ENCODE measurements at regions not wholly inside any gene's neighbourhood (a gene's known extent, or its start where the extent isn't known, plus 50 kb on each side); places are given as distances from the start of the nearest gene placed in this dataset.

DNA sequence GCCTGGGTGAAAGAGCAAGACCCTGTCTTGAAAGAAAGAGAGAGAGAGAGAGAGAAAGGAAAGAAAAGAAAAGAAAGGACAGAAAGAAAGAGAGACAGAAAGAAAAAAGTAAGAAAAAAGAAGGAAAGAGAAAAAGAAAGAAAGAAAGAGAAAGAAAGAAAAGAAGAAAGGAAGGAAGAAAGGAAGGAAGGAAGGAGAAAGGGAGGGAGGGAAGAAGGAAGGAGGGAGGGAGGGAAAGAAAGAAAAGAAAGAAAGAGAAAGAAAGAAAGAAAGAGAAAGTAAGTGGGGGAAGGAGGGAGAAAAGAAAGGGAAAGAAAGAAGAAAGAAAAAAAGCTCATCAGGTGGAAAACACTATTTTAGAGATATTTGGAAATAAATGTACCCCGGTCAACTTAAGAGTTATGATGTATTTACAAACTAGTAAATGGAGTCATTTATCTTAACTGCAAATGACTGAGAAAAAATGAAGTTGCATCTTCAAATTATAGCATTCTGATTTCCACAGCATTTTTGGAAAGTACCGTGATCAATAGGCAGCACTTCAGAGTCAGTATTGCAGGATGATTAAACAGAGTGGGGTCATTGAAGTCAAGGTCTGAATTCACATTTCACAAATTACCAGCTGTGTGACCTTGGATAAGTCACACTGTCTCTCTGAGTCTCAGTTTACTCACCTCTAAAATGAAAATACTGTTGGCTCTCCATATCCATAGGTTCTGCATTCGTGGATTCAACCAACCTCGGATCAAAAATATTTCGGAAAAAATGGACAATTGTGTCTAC, 64.1 kb upstream of the SMAD1 start (continued):
- TF ChIP-seq PML (IDR thresholded peaks at IDR 0.05; ENCODE audit: low read length) = no peak
- no peak for TF ChIP-seq BCL11A (IDR thresholded peaks at IDR 0.05; ENCODE audit: low read depth, low read length)
- no peak for TF ChIP-seq CHD2 (IDR thresholded peaks at IDR 0.05; ENCODE audit: borderline replicate concordance, low read depth, low read length)
- TF ChIP-seq HDAC2 (IDR thresholded peaks at IDR 0.05) = no peak
- TF ChIP-seq, protein P1, sequence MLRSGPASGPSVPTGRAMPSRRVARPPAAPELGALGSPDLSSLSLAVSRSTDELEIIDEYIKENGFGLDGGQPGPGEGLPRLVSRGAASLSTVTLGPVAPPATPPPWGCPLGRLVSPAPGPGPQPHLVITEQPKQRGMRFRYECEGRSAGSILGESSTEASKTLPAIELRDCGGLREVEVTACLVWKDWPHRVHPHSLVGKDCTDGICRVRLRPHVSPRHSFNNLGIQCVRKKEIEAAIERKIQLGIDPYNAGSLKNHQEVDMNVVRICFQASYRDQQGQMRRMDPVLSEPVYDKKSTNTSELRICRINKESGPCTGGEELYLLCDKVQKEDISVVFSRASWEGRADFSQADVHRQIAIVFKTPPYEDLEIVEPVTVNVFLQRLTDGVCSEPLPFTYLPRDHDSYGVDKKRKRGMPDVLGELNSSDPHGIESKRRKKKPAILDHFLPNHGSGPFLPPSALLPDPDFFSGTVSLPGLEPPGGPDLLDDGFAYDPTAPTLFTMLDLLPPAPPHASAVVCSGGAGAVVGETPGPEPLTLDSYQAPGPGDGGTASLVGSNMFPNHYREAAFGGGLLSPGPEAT (IDR thresholded peaks at IDR 0.05; ENCODE audit: low read depth) = no peak
- TF ChIP-seq MXI1 (IDR thresholded peaks at IDR 0.05; ENCODE audit: low read depth, low read length) = no peak

GRCh38 chr4:145414841-145415240, 66.8 kb upstream of the SMAD1 start:
- Histone ChIP-seq H3K4me1 (ENCODE audit: control insufficient read depth, insufficient read depth, low read length) (no peaks in the 10 kb centered on the region), H3K9me3 (replicated peaks; ENCODE audit: control insufficient read depth, insufficient read depth, low read length) (no peaks in the 10 kb centered on the region; the same call in 2 of the 3 replicates), H3K79me2 (ENCODE audit: control insufficient read depth, insufficient read depth, low read length) (no peaks in the 10 kb centered on the region), H2AFZ (ENCODE audit: control insufficient read depth, low read depth, low read length) (no peak overlapping the region), H3K4me2 (ENCODE audit: control insufficient read depth, insufficient read depth) (no peak overlapping the region), H3K9ac (ENCODE audit: control insufficient read depth, insufficient read depth, low read length) (no peak overlapping the region), H4K20me1 (ENCODE audit: control insufficient read depth, insufficient read depth) (no peaks in the 10 kb centered on the region), H3K36me3 (ENCODE audit: control insufficient read depth in 2 of 2, insufficient read depth in 2 of 2, low read length in 1 of 2) (no peaks in the 10 kb centered on the region), H3K27me3 (replicated peaks in 1 of 2; ENCODE audit: control insufficient read depth in 2 of 2, insufficient read depth in 2 of 2, low read length in 1 of 2) (no peaks in the 10 kb centered on the region), H3K27ac (ENCODE audit: control insufficient read depth, insufficient read depth) (no peak overlapping the region), H3K4me3 (no peak overlapping the region)
- DNase-seq (ENCODE audit: low read depth, low spot score) (no peak), FAIRE-seq (no peak), ATAC-seq (no peak)
- intact Hi-C loops (cut with micrococcal nuclease; ENCODE audit: unreplicated experiment) = no loop called here
- CTCF ChIA-PET = interaction anchor here (1.1 kb wide), 1 partner anchor 16 kb away, joined by 3 read pairs; no protein-coding TSS in a partner anchor
- no TSS peak for BruUV-seq (replicated peaks)
- POLR2A ChIA-PET = no interaction called here
- SMC1A ChIA-PET (ENCODE audit: uncharacterized antibody, unreplicated experiment) = interaction anchor here (1.1 to 1.2 kb wide), 2 partner anchors 10 to 140 kb away, joined by 3 to 5 read pairs; no protein-coding TSS in a partner anchor
- RAD21 ChIA-PET (ENCODE audit: unreplicated experiment) = no interaction called here
- TF ChIP-seq POLR2AphosphoS5 (IDR thresholded peaks at IDR 0.05; ENCODE audit: low read length) (no peak), PRDM15 (CRISPR knock-in tag; IDR thresholded peaks at IDR 0.05) (no peak), STAT1 (conservative IDR thresholded peaks at IDR 0.05) (no peak), YBX1 (IDR thresholded peaks at IDR 0.05) (no peak), ZBTB33 (IDR thresholded peaks at IDR 0.05) (no peak)
- in situ Hi-C loops (cut with MboI) = no loop called here
- WGBS (ENCODE audit: insufficient coverage, insufficient replicate concordance, low lambda C conversion rate, missing lambda C conversion rate) = 90% methylated on average over 1 of the region's 1 CpG

All from GM12878 (cell line).